Nephron (organoid): ENCODE measurements at regions not wholly inside any gene's neighbourhood (a gene's known extent, or its start where the extent isn't known, plus 50 kb on each side); places are given as distances from the start of the nearest gene placed in this dataset.
"Not testable (repeated sequence)": the region's sequence is repeated elsewhere in the genome, so short reads cannot be mapped to it uniquely, and the experiment has no call there.

Experiments used
- H3K27ac Mint-ChIP-seq, 3 experiments: 2 replicates each; pipeline ENCODE4 v1.8.0; 2020; ENCODE audit warnings: mixed read lengths in 3 of 3, mild to moderate bottlenecking in 2 of 3, moderate library complexity in 1 of 3
- H3K27me3 Mint-ChIP-seq: 2 replicates; pipeline ENCODE4 v1.8.0; 2021; ENCODE audit warnings: low read depth, mild to moderate bottlenecking, moderate library complexity, mixed read lengths
- H3K36me3 Mint-ChIP-seq: 2 replicates; pipeline ENCODE4 v1.8.0; 2020; ENCODE audit warnings: low read depth, mixed read lengths
- H3K4me1 Mint-ChIP-seq: 2 replicates; pipeline ENCODE4 v1.8.0; 2020; ENCODE audit warnings: mixed read lengths
- H3K4me3 Mint-ChIP-seq, 3 experiments: 2 replicates each; pipeline ENCODE4 v1.8.0; 2020; ENCODE audit warnings: mild to moderate bottlenecking in 3 of 3, mixed read lengths in 3 of 3, moderate library complexity in 2 of 3
- H3K9me3 Mint-ChIP-seq: 2 replicates; pipeline ENCODE4 v1.8.0; 2020; ENCODE audit warnings: mixed read lengths
- CTCF ChIP-seq, 3 experiments: fragments of 200-600 bp; sonication (generic); IDR thresholded peaks; one replicate each; pipeline ENCODE4 v1.5.0; 2021; ENCODE audit warnings: antibody characterized with exemption in 3 of 3; ENCODE audit not compliant: unreplicated experiment in 3 of 3

- Mint-ChIP-seq H3K36me3 (no peaks in the 10 kb centered on the region), H3K4me1 (no peaks in the 10 kb centered on the region), H3K27ac (no peak overlapping the region), H3K4me3 (no peak overlapping the region), H3K9me3 (peaks cover 15% of the 10 kb centered on the region), H3K27me3 (no peaks in the 10 kb centered on the region)
- TF ChIP-seq CTCF (IDR thresholded peaks at IDR 0.05; ENCODE audit: unreplicated experiment in 3 of 3) = no peak
Measured at GRCh38 chrX:109155161-109155560, 326.7 kb downstream of the GUCY2F start.

GRCh38 chrX:109144173-109144572 is 337.7 kb downstream of the GUCY2F start:
- not testable (repeated sequence) for H3K4me3 Mint-ChIP-seq, H3K4me1 Mint-ChIP-seq, H3K36me3 Mint-ChIP-seq, H3K27me3 Mint-ChIP-seq, H3K27ac Mint-ChIP-seq
- H3K9me3 Mint-ChIP-seq = peaks cover 32% of the 10 kb centered on the region

- Mint-ChIP-seq H3K27me3 (peaks cover 4% of the 10 kb centered on the region), H3K9me3 (peaks cover 43% of the 10 kb centered on the region), H3K36me3 (no peaks in the 10 kb centered on the region), H3K4me3 (no peak overlapping the region), H3K27ac (no peak overlapping the region), H3K4me1 (no peaks in the 10 kb centered on the region)
- no peak for TF ChIP-seq CTCF (IDR thresholded peaks at IDR 0.05; ENCODE audit: unreplicated experiment in 3 of 3)
Measured at GRCh38 chrX:109140463-109140862, 341.4 kb downstream of the GUCY2F start.

- Mint-ChIP-seq H3K27me3 (no peaks in the 10 kb centered on the region), H3K4me1 (no peaks in the 10 kb centered on the region), H3K4me3 (no peak overlapping the region), H3K9me3 (peaks cover 30% of the 10 kb centered on the region), H3K36me3 (no peaks in the 10 kb centered on the region), H3K27ac (no peak overlapping the region)
- no peak for TF ChIP-seq CTCF (IDR thresholded peaks at IDR 0.05; ENCODE audit: unreplicated experiment in 3 of 3)
Measured at GRCh38 chrX:109134777-109135176, 347.1 kb downstream of the GUCY2F start.

- no peak overlapping the region for H3K4me3 Mint-ChIP-seq
- no peaks in the 10 kb centered on the region for H3K4me1 Mint-ChIP-seq
- H3K27ac Mint-ChIP-seq = no peak overlapping the region
- H3K36me3 Mint-ChIP-seq = no peaks in the 10 kb centered on the region
- H3K27me3 Mint-ChIP-seq = no peaks in the 10 kb centered on the region
- no peak for TF ChIP-seq CTCF (IDR thresholded peaks at IDR 0.05; ENCODE audit: unreplicated experiment in 3 of 3)
- H3K9me3 Mint-ChIP-seq = no peaks in the 10 kb centered on the region
Measured at GRCh38 chrX:109125304-109125703, 356.6 kb downstream of the GUCY2F start.

GRCh38 chrX:109089359-109089758 is 353.0 kb upstream of the IRS4 start:
- no peak for TF ChIP-seq CTCF (IDR thresholded peaks at IDR 0.05; ENCODE audit: unreplicated experiment in 3 of 3)
- no peak overlapping the region for H3K4me3 Mint-ChIP-seq
- peaks cover 21% of the 10 kb centered on the region for H3K9me3 Mint-ChIP-seq
- no peaks in the 10 kb centered on the region for H3K27me3 Mint-ChIP-seq
- H3K36me3 Mint-ChIP-seq = no peaks in the 10 kb centered on the region
- no peaks in the 10 kb centered on the region for H3K4me1 Mint-ChIP-seq
- H3K27ac Mint-ChIP-seq = no peak overlapping the region
